ENCODE measurements at regions not wholly inside any gene's neighbourhood (a gene's known extent, or its start where the extent isn't known, plus 50 kb on each side); places are given as distances from the start of the nearest gene placed in this dataset.

GRCh38 chr16:72705801-72706200 is 342.1 kb downstream of the ZFHX3 start:
- Histone ChIP-seq H3K4me2 (ENCODE audit: low read length) (no peak overlapping the region), H3K27me3 (ENCODE audit: insufficient read depth, low read depth, low read length) (no peaks in the 10 kb centered on the region)

GRCh38 chr16:72704746-72705372 is 343.1 kb downstream of the ZFHX3 start:
- no peaks in the 10 kb centered on the region for H3K27me3 ChIP-seq (ENCODE audit: insufficient read depth, low read depth, low read length)
- no peak overlapping the region for H2AFZ ChIP-seq (ENCODE audit: low read depth, low read length)
- no peaks in the 10 kb centered on the region for H3K79me2 ChIP-seq (replicated peaks; ENCODE audit: insufficient read depth, low read length)
- H3K4me3 ChIP-seq (ENCODE audit: low read length), result no peak overlapping the region
- H3K36me3 ChIP-seq (ENCODE audit: insufficient read depth, low read length), result no peaks in the 10 kb centered on the region
- H3K27ac ChIP-seq (ENCODE audit: low read length), result no peak overlapping the region
- no peaks in the 10 kb centered on the region for H3F3A ChIP-seq (ENCODE audit: insufficient read depth, low read length, poor library complexity, severe bottlenecking)
- H3K9ac ChIP-seq (ENCODE audit: low read length), result no peak overlapping the region
- no peaks in the 10 kb centered on the region for H4K20me1 ChIP-seq (ENCODE audit: insufficient read depth)
- H3K4me2 ChIP-seq (ENCODE audit: low read length), result no peak overlapping the region
- no peaks in the 10 kb centered on the region for H3K9me2 ChIP-seq (ENCODE audit: insufficient read depth, low read length)
- no peaks in the 10 kb centered on the region for H3K9me3 ChIP-seq (ENCODE audit: low read length)
- TF ChIP-seq MXI1 (conservative IDR thresholded peaks at IDR 0.05; ENCODE audit: poor library complexity, severe bottlenecking), result no peak
- TF ChIP-seq REST (IDR thresholded peaks at IDR 0.05; ENCODE audit: borderline replicate concordance), result no peak
- TF ChIP-seq EZH2 (IDR thresholded peaks at IDR 0.05; ENCODE audit: borderline replicate concordance, insufficient read depth, low read length, poor library complexity, severe bottlenecking), result no peak
- no peak for TF ChIP-seq TAF1 (IDR thresholded peaks at IDR 0.05; ENCODE audit: low read depth)
- TF ChIP-seq POLR2AphosphoS5 (IDR thresholded peaks at IDR 0.05), result no peak
- no peak for TF ChIP-seq RAD21 (conservative IDR thresholded peaks at IDR 0.05)

More at GRCh38 chr16:72705801-72706200, 342.1 kb downstream of the ZFHX3 start:
- Histone ChIP-seq H3F3A (ENCODE audit: insufficient read depth, low read length, poor library complexity, severe bottlenecking) (no peaks in the 10 kb centered on the region), H2AFZ (ENCODE audit: low read depth, low read length) (no peak overlapping the region), H3K36me3 (ENCODE audit: insufficient read depth, low read length) (no peaks in the 10 kb centered on the region), H3K9ac (ENCODE audit: low read length) (no peak overlapping the region), H3K79me2 (replicated peaks; ENCODE audit: insufficient read depth, low read length) (no peaks in the 10 kb centered on the region), H3K9me3 (ENCODE audit: low read length) (peaks cover 2% of the 10 kb centered on the region), H4K20me1 (ENCODE audit: insufficient read depth) (no peaks in the 10 kb centered on the region), H3K27ac (ENCODE audit: low read length) (no peak overlapping the region), H3K4me3 (ENCODE audit: low read length) (no peak overlapping the region), H3K9me2 (ENCODE audit: insufficient read depth, low read length) (no peaks in the 10 kb centered on the region)
- TF ChIP-seq REST (IDR thresholded peaks at IDR 0.05; ENCODE audit: borderline replicate concordance) (no peak), EZH2 (IDR thresholded peaks at IDR 0.05; ENCODE audit: borderline replicate concordance, insufficient read depth, low read length, poor library complexity, severe bottlenecking) (no peak), SMC3 (conservative IDR thresholded peaks at IDR 0.05; ENCODE audit: poor library complexity) (no peak), TAF1 (IDR thresholded peaks at IDR 0.05; ENCODE audit: low read depth) (no peak), CTCF (IDR thresholded peaks at IDR 0.05; ENCODE audit: poor library complexity, severe bottlenecking) (no peak), POLR2AphosphoS5 (IDR thresholded peaks at IDR 0.05) (no peak), EP300 (conservative IDR thresholded peaks at IDR 0.05; ENCODE audit: poor library complexity, severe bottlenecking) (no peak), RAD21 (conservative IDR thresholded peaks at IDR 0.05) (no peak)
